Fibroblast of the aortic adventitia (primary cell): ENCODE measurements at regions not wholly inside any gene's neighbourhood (a gene's known extent, or its start where the extent isn't known, plus 50 kb on each side); places are given as distances from the start of the nearest gene placed in this dataset.

ENCODE experiments used
- DNase-seq: peaks from one replicate; pipeline ENCODE4 v3.0.0-alpha.2; 2010; ENCODE audit warnings: low read depth
- H3K4me3 ChIP-seq: 2 replicates; pipeline ENCODE4 v1.5.1; 2011; ENCODE audit warnings: low read depth, mild to moderate bottlenecking, control low read depth, low read length, moderate library complexity
- CTCF ChIP-seq: IDR thresholded peaks from 2 replicates; pipeline ENCODE4 v1.5.1; 2011; ENCODE audit warnings: mild to moderate bottlenecking, low read length, control low read depth, inconsistent platforms; ENCODE audit not compliant: insufficient read depth

DNA sequence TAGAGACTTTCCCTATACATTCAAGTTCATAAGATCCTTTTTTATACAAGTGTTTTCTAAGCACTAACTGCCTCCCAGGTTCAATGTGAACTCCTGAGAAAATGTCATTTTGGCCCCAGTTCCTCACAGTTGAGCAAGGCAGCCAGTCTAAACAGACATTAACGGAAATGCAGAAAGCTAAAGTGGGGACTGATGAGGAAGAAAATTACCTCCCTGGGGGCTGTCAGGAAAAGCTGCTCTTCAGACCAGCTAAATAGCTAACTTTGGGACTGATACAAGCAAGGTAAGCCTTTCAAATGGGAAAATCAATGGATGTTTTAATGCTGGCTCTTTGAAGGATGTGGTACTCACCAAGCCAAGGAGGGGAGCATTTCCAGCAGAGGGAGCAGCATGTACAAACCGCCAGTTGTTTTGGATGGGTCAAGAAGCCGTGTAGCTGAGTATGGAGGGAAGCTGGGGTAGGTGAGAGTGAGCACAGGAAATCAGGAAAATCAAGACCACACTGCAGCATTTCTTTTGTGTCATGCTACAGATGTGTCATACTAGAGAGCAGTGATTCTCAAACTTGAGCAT, 180.8 kb upstream of the CHD6 start:
- no peak for DNase-seq
- H3K4me3 ChIP-seq: no peak overlapping the region
- no peak for TF ChIP-seq CTCF

DNA sequence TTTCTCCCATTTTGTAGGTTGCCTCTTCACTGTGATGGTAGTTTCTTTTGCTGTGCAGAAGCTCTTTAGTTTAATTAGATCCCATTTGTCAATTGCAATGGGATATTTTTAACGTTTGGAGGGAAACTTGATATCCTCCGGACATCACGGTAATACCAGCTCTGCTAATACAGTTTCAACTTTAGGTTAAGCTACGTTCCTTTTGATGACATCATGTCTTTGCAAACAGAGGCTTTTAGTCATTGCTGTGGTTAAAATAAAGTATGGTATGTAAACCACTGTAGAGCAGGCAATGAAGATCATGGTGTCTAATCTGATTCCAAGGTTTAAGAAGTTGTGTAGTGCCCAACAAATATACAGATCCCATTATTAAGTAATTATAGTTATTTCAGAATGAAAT, 168.0 kb upstream of the CHD6 start:
- no peak for TF ChIP-seq CTCF
- no peak overlapping the region for H3K4me3 ChIP-seq
- DNase-seq: no peak

- no peak for TF ChIP-seq CTCF
These were observed 166.2 kb upstream of the CHD6 start for GRCh38 chr20:41784209-41784958.

DNA sequence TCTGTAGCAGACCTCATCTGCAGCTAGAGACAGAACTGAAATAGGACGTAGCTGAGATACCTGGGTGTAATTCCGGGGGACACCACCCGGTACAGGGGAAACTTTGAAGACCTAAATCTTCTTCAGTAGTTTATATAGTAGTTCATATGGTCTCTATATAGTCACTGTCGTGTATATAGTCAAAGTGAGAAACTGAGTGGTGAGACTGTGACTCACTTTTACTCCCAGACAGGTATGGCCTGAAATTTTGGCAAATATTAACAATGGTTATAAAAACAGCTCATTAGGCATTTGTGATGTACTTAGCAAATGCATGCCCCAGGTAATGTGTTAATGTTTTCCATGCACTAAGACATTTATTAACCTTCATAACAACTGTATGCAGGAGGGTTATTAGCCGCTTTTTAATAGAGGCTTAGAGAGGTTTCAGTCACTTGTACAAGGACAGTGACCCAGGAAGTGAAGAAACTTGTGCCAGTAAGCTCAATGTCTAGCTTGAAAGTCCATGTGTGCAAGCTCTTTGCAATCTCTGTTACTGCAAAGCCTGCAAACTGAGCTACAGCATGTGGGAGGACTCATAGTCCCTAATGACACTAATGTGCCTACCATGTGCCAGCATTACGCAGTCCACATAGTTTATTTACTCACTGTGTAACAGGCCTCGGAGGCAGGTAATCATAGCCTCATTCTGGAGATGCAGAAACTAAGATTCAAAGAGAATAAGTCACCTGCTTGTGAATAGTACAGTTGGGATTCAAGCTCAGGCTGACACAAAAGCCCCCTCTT, 165.4 kb upstream of the CHD6 start:
- no peak overlapping the region for H3K4me3 ChIP-seq
- no peak for TF ChIP-seq CTCF
- no peak for DNase-seq

More at GRCh38 chr20:41784209-41784958, 166.2 kb upstream of the CHD6 start:
- DNase-seq: no peak
- no peak overlapping the region for H3K4me3 ChIP-seq

DNA sequence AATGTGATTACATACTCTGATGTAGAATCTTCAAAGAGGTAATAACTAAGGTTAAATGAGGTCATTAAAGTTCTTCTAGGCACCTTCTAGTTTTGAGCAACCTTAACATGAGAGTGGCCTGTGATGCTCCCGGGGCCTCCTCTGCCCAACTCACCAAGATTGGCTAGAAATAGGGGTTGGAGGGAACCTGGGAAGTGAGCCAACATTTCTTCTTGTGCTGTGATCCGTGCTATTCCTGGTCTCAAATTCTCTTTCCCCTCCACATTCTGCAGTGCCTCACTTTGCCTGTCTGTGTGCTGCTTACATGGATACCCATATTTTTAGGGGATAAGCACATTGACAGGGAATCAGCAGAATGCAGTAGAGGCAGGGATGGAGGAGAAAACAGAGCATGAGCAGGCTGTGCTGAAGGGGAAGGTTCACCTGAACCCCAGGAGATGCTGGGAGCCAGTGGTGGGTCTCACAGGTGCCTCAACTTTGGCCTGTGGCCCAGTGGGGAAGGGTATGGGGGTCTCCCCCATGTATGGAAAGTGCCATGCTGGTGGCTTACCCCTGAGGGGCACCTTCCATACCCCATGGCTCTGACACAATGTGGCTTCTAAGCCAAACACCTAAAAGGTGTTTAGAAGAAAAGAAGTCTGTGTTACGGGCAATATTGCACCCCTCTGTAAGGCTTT, 164.7 kb upstream of the CHD6 start:
- no peak for TF ChIP-seq CTCF
- DNase-seq: no peak
- H3K4me3 ChIP-seq: no peak overlapping the region

GRCh38 chr20:41782255-41782654, 164.1 kb upstream of the CHD6 start:
- DNase-seq: no peak
- no peak for TF ChIP-seq CTCF
- no peak overlapping the region for H3K4me3 ChIP-seq
